Glomerular visceral epithelial cell (primary cell): ENCODE measurements at regions not wholly inside any gene's neighbourhood (a gene's known extent, or its start where the extent isn't known, plus 50 kb on each side); places are given as distances from the start of the nearest gene placed in this dataset.
A peak's percentile ranks its signal among the peaks of the same experiment; 100 is the strongest.

Experiments
- DNase-seq: peaks from one replicate; pipeline ENCODE4 v3.0.0-alpha.2; 2016; ENCODE audit errors: extremely low spot score

DNA sequence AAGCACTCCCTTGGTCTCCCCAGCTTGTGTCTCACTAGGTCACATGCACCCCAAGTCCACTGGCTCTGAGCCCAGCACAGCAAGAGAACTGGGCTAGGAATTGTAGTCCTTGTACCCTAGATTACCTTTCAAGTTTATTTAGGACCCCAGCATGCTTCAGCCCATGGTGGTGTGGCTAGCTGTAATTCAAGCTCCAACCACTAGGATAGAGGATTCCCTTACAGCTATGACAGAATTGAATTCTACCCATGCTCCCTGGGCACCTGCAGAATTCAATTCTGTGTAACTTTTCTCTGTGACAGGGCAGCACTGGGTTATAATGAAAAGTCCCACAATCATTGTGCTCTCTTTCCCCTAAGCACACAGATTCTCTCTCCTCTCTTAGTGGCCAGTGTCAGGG, 253.8 kb upstream of the DMD start:
- DNase-seq: no peak

DNA sequence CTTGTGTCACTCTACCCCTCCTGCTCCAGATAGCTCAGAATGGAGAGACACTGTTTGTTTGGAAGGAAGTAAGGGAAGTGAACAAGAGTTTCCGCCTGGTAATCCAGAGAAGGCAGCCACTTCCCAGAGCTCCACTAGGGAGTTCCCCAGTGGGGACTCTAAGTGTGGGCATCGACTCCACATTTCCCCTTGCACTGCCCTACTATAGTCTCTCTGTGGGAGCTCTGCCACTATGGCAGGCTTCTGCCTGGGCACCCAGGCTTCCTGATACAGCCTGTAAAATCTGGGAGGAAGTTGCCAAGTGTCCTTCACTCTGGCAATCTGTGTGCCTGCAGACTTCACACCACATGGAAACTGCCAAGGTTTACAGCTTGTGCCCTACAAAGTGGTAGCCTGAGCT, 245.8 kb upstream of the DMD start:
- no peak for DNase-seq

DNA sequence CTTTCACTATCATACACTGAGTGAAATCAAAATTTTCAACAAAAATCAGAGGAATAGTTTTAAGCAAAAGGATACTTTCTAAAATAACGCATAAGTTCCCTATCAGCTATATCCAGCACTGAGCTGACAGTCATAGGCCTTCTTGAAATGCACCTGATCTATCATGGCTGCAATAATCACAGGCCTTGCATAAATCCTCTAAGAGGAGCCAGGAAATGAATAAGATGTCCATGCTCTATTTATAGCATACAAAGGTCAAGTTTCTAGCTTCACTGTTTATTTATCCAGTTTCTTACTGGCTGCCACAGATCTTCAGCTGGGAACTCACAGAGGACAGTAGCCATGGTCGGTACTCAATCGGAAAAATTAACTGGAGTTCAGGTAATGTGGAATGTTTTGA, 235.9 kb upstream of the DMD start:
- no peak for DNase-seq

DNA sequence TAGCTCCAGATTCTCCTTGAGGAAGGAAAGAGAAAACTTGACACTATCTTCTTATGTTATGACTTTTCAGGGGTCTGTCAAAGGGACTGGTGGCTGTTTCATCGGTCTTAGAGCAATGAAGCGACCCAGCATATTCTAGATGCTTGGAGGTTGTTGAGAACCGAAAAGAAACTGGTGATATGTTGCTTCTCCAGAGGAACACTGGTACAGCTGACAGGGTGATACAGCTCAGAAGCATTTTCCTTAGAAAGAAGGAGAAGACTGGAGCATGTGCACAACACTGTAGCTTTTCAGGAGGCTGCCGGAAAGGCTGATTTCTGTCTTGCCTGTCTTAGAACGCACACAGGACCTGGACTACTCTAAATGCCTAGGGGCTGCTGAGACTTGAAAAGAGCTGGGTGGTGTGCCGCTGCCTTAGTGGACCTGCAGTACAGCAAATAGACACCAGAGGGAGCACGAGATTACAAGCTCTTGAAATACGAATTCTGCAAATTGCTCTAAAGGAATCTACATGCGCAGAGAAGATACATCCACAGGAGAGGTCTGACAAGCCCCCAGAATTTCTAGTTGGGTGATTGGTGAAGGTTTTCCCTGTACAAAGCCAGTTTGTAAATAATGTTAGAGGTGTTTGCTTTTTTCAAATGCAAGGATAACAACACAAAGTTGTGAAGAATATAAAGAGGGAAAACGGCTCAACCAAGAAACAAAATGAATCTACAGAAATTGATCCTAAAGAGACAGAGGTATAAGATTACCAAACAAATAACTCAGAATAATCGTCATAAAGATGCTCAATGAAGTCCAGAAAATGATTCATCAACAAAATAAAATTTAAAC, 223.1 kb upstream of the DMD start:
- peak; percentile 9 for DNase-seq

DNA sequence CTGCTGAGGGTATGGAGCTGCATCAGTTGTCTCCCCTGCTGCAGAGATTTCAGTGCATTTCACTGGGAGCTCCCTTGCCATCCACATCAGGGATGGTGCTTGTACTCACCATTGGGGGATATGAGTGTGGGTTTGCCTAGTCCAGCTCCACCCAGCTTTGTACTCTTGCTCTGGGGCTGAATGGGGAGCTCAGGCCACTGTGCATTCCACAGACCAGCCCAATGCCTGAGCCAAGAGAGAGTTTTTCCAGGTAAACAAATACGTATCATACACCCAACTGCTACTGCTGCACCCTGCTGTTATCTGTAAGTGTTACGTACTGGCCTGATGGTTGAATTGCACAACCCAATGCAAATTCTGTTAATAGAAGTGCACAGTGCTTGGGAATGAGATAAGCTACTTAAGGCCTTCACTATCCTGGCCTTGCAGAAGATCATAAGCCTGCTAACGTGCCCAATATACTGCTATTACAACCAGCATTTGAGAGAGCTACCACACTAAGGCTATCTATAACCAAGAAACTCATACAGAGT, 205.0 kb upstream of the DMD start:
- DNase-seq: no peak

DNA sequence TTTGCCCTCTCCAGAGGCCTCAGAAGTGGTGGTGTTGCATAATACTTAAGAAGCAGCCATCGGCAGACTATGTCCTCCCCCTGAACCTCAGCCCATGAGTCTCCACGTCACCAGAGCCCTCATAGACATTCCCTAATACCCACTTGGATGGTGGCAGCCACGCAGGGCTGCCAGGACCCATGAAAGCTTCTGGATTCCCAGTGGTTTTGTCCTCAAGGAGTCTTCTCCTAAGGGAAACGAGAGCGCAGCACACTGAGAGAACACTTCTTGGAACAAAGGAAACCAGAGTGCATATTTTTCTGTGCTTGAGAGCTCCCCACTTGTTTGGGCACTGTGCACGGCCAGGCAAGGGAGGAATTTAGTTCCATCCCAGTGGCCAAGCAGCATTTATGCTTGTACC, 204.1 kb upstream of the DMD start:
- no peak for DNase-seq

DNA sequence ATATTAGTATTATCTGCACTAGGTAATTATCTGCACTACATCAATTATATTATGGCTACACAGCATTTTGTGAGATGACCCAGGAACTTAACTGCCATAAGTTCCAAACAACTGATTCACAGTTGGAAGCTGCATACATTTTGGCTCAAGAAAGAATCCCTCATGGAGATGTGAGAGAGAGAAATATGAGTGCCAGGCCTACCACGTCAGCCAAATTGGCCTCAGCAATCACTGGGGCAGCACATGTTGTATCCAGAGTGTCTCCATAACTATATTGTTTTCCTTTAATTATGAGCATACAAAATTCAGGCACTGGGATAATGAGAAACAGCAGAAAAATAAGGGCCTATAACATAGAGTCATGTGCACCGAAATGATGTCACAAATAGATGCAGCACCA, 174.2 kb upstream of the DMD start:
- DNase-seq: no peak

DNA sequence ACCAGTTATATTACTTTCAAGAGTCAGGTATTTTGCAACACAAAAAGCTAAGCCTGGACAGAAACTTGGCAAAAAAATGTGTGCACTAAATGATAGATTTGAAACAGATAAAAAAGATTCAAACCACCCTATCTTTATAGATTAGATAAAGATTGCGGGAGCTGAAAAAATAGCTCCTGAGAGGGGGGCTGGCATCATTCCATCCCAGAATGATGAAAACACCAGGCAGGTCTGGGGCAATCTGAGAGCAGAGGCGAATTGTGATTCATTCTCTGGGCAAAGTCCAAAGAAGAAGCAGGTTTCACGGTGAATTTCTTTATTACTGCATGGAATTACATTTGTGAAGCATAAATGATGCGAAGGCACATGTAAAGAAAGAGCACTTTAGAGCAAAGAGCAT, 168.5 kb upstream of the DMD start:
- DNase-seq: no peak

DNA sequence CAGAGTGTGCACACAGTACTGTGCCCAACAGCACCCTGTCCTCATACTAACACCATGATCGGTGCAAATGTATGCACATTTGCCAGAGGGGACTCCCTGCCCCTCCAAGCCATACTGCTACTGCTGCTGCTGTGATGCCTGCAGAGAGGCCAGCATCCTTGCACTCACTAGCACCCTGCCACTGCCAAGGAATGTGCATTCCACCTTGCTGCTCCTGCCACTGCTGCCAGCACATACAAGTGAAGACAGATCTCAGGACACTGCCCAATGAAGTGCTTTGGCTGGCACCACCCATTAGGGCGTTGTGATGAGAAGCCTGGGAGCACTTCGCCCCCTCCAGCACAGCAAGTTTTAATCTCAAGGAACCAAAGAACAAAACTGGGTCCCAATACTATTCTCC, 146.3 kb upstream of the DMD start:
- DNase-seq: no peak

DNA sequence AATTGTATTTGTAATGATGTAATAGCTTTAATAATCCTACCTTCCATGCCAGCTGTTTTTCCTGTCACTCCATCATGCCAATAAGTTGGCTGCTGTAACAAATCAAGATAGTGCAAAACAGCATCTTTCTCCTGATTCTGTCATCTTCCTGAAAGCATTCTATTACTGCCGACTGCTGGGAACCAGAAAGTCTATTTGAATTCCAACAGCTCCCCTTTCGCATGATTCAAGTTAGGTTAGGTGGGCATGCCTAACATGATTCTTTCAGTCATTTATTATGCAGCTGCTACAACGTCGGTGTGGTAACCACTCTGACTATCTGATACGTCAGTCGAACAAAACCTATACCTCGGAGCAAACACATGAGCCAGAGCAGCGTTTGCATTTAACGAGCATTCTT, 127.9 kb upstream of the DMD start:
- no peak for DNase-seq

DNA sequence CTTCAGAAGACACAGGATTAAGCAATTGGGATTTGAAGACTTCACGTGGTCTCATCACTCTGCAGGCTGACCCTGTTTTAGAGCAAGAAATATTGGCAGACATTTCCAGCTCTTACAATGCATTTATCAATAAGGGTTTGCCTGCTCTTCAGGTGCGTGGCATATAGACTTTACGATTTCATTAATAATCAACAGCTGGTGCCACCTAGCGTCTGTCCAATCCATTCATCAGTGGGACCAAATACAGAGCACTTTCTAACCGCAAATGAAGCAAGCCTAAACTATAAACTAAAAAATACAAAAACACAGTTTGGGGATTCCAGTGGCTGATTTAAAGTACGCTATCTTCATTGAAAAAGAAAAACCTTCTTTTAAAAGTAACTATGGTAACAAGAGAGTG, 125.4 kb upstream of the DMD start:
- DNase-seq: no peak

DNA sequence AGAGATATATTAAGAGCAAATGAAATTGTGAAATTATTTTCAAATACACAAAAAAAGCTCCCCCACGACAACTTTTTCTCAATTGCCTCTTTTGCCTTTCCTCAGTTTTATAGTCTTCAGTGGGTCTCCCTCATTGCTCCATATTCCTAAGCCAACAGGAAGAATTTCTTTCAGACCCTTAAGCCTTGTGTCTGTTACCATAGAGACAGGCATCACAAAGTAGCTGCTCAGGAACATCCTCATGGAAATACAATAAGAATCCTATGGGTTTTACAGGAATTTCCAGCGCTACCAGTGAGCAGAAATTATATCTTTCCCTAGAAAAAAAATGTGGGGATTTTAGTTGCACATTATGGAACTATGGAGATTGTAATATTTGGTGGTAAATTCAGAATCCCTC, 121.9 kb upstream of the DMD start:
- DNase-seq: no peak

DNA sequence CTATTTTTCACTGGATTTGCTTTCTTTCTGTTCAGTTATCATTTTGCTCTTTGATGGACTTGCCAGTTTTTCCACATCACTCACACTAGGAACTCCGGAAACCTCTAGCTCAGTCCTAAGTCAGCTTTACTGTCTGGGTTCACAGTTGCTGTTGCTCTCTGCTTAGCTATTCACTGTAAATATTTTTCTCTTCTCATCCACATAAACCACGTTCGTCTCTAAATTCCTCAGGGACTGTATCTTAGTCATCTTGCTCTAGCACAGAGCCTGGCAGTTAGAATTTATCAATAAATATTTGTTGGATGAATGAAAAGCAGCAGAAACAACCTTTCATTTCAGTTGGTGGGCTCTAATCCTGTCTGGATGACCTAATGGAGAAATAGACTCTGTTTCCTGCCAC, 119.4 kb upstream of the DMD start:
- DNase-seq: no peak

DNA sequence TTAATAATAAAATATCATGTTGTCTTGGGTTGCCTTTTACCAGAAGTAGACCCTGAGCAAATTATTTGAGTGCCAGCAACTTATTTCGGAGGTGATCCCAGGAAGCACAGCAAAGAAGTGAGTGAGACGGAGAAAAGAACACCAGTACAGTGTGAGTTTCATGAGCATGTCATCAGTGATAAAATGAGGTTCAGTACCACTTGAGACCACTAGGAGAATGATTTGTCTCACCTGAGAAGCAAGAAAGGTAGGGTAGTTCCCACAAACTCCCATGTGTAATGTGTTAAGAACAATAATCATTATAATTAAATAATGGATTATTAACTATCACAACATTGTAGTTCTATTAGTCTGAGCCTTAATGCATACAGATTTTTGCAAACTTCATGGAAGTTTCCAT, 112.8 kb upstream of the DMD start:
- DNase-seq: no peak

DNA sequence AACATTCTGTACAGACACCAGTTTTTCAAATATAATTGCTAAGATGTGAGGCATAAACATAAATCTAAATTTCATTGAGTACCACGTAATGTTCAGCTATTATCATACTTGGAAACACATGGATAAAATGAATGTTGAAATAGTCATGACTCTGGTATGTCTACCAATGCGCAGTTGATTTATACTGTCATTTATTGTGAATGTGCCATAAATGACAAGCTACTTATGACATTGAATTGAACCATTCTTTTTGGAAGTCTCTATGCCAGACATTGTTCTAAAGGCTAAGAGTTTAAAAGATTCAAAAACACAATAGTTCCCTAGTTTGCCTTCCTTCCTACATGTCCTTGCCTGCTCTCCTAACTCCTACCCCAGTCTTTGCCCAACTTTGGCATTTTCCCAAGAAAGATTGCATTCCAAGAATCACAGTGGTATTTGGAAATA, 96.6 kb upstream of the DMD start:
- DNase-seq: no peak

DNA sequence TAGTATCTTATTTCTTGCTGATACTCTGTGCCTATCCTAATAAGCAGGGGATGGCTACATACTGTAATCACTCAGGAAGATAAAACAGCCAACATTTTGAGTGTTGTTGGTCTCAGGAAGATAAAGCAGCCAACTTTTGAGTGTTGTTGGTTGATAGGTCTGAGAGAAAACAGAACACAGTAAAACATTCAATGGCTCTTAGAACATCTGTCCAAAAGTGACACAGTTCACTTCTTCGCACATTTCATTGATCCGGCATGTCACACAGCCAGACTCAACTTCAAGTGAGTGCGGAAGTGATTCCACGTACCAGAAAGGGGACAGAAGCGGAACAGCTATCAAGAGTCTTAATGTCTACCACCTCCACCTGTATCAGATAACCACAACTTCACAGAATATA, 87.3 kb upstream of the DMD start:
- DNase-seq: no peak

DNA sequence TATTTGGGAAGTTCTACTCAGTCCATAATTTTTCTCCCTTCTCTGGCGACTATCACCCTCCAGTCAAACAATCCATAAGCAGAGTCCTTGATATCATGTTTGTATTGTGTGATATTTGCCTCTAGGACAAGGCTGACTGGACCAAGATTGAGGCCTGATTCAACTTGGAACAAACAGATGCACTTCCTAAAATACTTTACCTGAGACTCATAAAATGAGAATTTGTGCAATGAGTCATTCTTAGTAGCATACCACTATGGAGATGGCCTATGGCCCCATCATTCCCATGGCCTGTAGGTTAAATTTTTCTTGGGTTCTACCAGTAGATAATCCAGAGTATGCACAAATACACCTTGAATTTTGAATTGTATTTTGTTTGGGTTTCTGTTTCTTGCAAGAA, 74.2 kb upstream of the DMD start:
- DNase-seq: no peak

DNA sequence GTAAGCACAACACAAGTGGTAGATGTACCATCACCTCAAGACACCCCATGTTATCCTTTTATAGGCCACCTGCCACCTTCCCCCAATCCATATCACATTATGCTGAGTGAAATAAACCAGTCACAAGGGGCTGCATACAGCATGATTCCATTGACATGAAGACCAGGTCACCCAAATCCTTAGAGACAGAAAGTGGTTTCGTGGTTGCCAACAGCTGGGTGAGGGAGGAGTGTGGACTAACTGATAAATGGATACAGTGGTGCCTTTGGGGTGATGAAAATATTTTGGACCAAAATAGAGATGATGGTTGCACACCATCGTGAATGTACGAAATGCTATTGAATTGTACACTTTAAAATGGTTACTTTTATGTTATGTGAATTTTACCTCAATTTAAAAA, 65.7 kb upstream of the DMD start:
- DNase-seq: no peak

DNA sequence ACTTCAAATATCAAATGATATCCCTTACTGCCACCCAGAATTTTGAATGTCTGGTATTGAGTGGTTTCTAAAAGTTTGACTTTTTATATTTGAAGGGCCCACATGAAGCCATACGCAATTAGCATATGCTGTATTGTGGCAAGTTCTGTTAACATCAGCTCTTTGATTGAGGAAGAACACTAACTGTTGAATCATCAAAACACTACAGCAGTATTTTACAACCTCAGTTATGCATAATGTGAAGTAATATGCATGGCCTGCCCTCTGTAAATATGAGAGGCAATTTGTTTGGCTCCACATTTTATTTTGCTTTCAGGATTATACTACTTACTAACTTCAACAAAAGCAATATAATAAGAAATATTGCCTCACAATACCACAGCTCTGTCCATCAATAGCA, 62.2 kb upstream of the DMD start:
- no peak for DNase-seq

DNA sequence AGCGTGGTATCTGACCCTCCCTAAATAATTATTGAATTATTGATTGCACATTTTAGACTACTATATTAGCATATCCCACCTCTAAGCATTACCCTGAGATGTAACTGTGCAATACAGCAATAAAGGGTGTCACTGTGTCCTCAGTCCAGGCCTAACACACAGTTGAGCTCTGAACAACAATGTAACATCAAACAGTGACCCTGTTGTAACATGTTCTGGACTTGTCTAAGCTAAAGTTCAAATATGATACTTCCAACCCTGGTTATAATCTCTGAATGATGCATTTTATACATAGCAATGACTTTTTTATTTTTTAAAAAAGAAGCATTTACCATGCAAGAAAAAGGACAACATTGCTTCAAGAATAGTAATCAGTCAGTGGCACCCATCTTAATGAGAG, 61.6 kb upstream of the DMD start:
- no peak for DNase-seq
